ENCODE measurements at regions not wholly inside any gene's neighbourhood (a gene's known extent, or its start where the extent isn't known, plus 50 kb on each side); places are given as distances from the start of the nearest gene placed in this dataset.

GRCh38 chr2:129262934-129263333, 716.5 kb upstream of the RAB6C start:
- no peak for DNase-seq (ENCODE audit: insufficient read length, low spot score, missing footprints)
- no peak for TF ChIP-seq CTCF (IDR thresholded peaks at IDR 0.05; ENCODE audit: extremely low read depth, low read depth, low read length)
- H3K4me2 ChIP-seq (ENCODE audit: insufficient read depth, low read length), result no peak overlapping the region
- H3K27me3 ChIP-seq (ENCODE audit: insufficient read depth, low read length), result no peaks in the 10 kb centered on the region
- H3K4me1 ChIP-seq (ENCODE audit: insufficient read depth, low read length), result no peaks in the 10 kb centered on the region
- no peaks in the 10 kb centered on the region for H3K9me3 ChIP-seq (ENCODE audit: low read depth, low read length)
- H4K20me1 ChIP-seq (ENCODE audit: insufficient read depth, low read length), result no peaks in the 10 kb centered on the region
- H3K4me3 ChIP-seq (ENCODE audit: insufficient read depth, low read length), result no peak overlapping the region
- no peaks in the 10 kb centered on the region for H3K36me3 ChIP-seq (ENCODE audit: insufficient read depth, low read length)
- H3K79me2 ChIP-seq (ENCODE audit: insufficient read depth, low read length), result no peaks in the 10 kb centered on the region
- no peak overlapping the region for H3K27ac ChIP-seq (ENCODE audit: low read depth, low read length)
- no peak overlapping the region for H2AFZ ChIP-seq (ENCODE audit: low read length)

- no peaks in the 10 kb centered on the region for H3K4me1 ChIP-seq (ENCODE audit: insufficient read depth, low read length)
- H3K4me3 ChIP-seq (ENCODE audit: insufficient read depth, low read length), result no peak overlapping the region
- H2AFZ ChIP-seq (ENCODE audit: low read length), result no peak overlapping the region
- no peak for DNase-seq (ENCODE audit: insufficient read length, low spot score, missing footprints)
- no peaks in the 10 kb centered on the region for H3K9me3 ChIP-seq (ENCODE audit: low read depth, low read length)
- no peak overlapping the region for H3K4me2 ChIP-seq (ENCODE audit: insufficient read depth, low read length)
- TF ChIP-seq CTCF (IDR thresholded peaks at IDR 0.05; ENCODE audit: extremely low read depth, low read depth, low read length), result no peak
- H3K27me3 ChIP-seq (ENCODE audit: insufficient read depth, low read length), result no peaks in the 10 kb centered on the region
- H4K20me1 ChIP-seq (ENCODE audit: insufficient read depth, low read length), result no peaks in the 10 kb centered on the region
- H3K79me2 ChIP-seq (ENCODE audit: insufficient read depth, low read length), result no peaks in the 10 kb centered on the region
- no peaks in the 10 kb centered on the region for H3K36me3 ChIP-seq (ENCODE audit: insufficient read depth, low read length)
- H3K27ac ChIP-seq (ENCODE audit: low read depth, low read length), result no peak overlapping the region
These were observed 715.5 kb upstream of the RAB6C start for GRCh38 chr2:129263939-129264338.

GRCh38 chr2:129267559-129267958, 711.9 kb upstream of the RAB6C start:
- Histone ChIP-seq H3K79me2 (ENCODE audit: insufficient read depth, low read length) (no peaks in the 10 kb centered on the region), H3K4me1 (ENCODE audit: insufficient read depth, low read length) (no peaks in the 10 kb centered on the region), H3K4me2 (ENCODE audit: insufficient read depth, low read length) (no peak overlapping the region), H3K27ac (ENCODE audit: low read depth, low read length) (no peak overlapping the region), H2AFZ (ENCODE audit: low read length) (no peak overlapping the region), H3K9me3 (ENCODE audit: low read depth, low read length) (no peaks in the 10 kb centered on the region), H3K27me3 (ENCODE audit: insufficient read depth, low read length) (no peaks in the 10 kb centered on the region), H3K4me3 (ENCODE audit: insufficient read depth, low read length) (no peak overlapping the region), H4K20me1 (ENCODE audit: insufficient read depth, low read length) (no peaks in the 10 kb centered on the region), H3K36me3 (ENCODE audit: insufficient read depth, low read length) (no peaks in the 10 kb centered on the region)
- no peak for DNase-seq (ENCODE audit: insufficient read length, low spot score, missing footprints)
- TF ChIP-seq CTCF (IDR thresholded peaks at IDR 0.05; ENCODE audit: extremely low read depth, low read depth, low read length), result no peak

GRCh38 chr2:129273266-129274037, 706.0 kb upstream of the RAB6C start:
- no peak for TF ChIP-seq CTCF (IDR thresholded peaks at IDR 0.05; ENCODE audit: extremely low read depth, low read depth, low read length)
- Histone ChIP-seq H3K36me3 (ENCODE audit: insufficient read depth, low read length) (no peaks in the 10 kb centered on the region), H3K9me3 (ENCODE audit: low read depth, low read length) (no peaks in the 10 kb centered on the region), H3K79me2 (ENCODE audit: insufficient read depth, low read length) (no peaks in the 10 kb centered on the region), H3K27ac (ENCODE audit: low read depth, low read length) (no peak overlapping the region), H3K4me2 (ENCODE audit: insufficient read depth, low read length) (no peak overlapping the region), H4K20me1 (ENCODE audit: insufficient read depth, low read length) (no peaks in the 10 kb centered on the region), H3K4me3 (ENCODE audit: insufficient read depth, low read length) (no peak overlapping the region), H2AFZ (ENCODE audit: low read length) (no peak overlapping the region), H3K4me1 (ENCODE audit: insufficient read depth, low read length) (no peaks in the 10 kb centered on the region), H3K27me3 (ENCODE audit: insufficient read depth, low read length) (no peaks in the 10 kb centered on the region)
- DNase-seq (ENCODE audit: insufficient read length, low spot score, missing footprints), result no peak
